HepG2 (cell line): ENCODE measurements at regions not wholly inside any gene's neighbourhood (a gene's known extent, or its start where the extent isn't known, plus 50 kb on each side); places are given as distances from the start of the nearest gene placed in this dataset.

Experiments used
- ATAC-seq: fragments of 200-7000 bp; cut with Tn5 transposase; 3 replicates; pipeline ENCODE4 v1.9.1; 2020; ENCODE audit warnings: mild to moderate bottlenecking, moderate library complexity
- BruUV-seq: library from RNA; stranded (reverse); fragments of 400-500 nt; replicated peaks from 2 replicates; lab custom pipeline; 2021; lab: Mats Ljungman, UMichigan
- CTCF ChIA-PET: fragments of 300-600 bp; formaldehyde crosslinking; extraction: SDS; loops from one replicate; lab custom pipeline; 2021; ENCODE audit warnings: low total read pairs, inconsistent platforms, low intra/inter-chr PET ratio; lab: Yijun Ruan, JAX
- POLR2A ChIA-PET: fragments of 350-600 bp; sonication (Branson Sonifier 250); formaldehyde crosslinking; loops from one replicate; lab custom pipeline; 2020; ENCODE audit warnings: antibody characterized with exemption, inconsistent platforms; lab: Yijun Ruan, JAX
- DNase-seq: peaks from one replicate; pipeline ENCODE4 v3.0.0-alpha.2; 2015; ENCODE audit warnings: low spot score
- FAIRE-seq: peaks from 3 replicates; lab custom pipeline; 2011; peaks lifted over from hg19 to GRCh38; lab: Jason Lieb, UNC
- H2AFZ ChIP-seq: one replicate; pipeline ENCODE4 v1.6.1; 2011; ENCODE audit warnings: low read length, inconsistent platforms
- H3K27ac ChIP-seq: fragments of 300-600 bp; 3 replicates; pipeline ENCODE4 v1.8.0; 2011; ENCODE audit warnings: mixed run types, mild to moderate bottlenecking, mixed read lengths, low read length, inconsistent platforms; ENCODE audit not compliant: insufficient read depth; ENCODE audit errors: extremely low read length
- H3K27me3 ChIP-seq, 2 experiments: fragments of 200-600 bp in 1 of 2; 2 replicates in 1 of 2; 3 replicates in 1 of 2; pipeline versions ENCODE4 v1.6.0 to v1.8.0; 2011; ENCODE audit warnings: low read length in 2 of 2, mild to moderate bottlenecking in 2 of 2, moderate library complexity in 2 of 2, inconsistent platforms in 1 of 2; ENCODE audit not compliant: insufficient read depth in 2 of 2, control insufficient read depth in 1 of 2
- H3K36me3 ChIP-seq, 2 experiments: fragments of 200-600 bp in 1 of 2; replicated peaks in 1 of 2; 2 replicates in 1 of 2; 3 replicates in 1 of 2; pipeline versions ENCODE4 v1.5.1 to v1.8.0; 2011; ENCODE audit warnings: low read length in 2 of 2, inconsistent platforms in 1 of 2; ENCODE audit not compliant: insufficient read depth in 2 of 2, control insufficient read depth in 1 of 2
- H3K4me1 ChIP-seq: 2 replicates; pipeline ENCODE4 v1.5.1; 2012; ENCODE audit warnings: low read length, inconsistent platforms; ENCODE audit not compliant: insufficient read depth
- H3K4me2 ChIP-seq: 2 replicates; pipeline ENCODE4 v1.6.0; 2011; ENCODE audit warnings: low read depth, low read length, inconsistent platforms
- H3K4me3 ChIP-seq, 3 experiments: fragments of 200-600 bp in 1 of 3; sonication (generic), shearing (Covaris generic) in 1 of 3; replicated peaks in 1 of 3; 2 replicates each; pipeline ENCODE4 v1.5.1; 2011 to 2016; ENCODE audit warnings: low read length in 3 of 3, inconsistent platforms in 2 of 3, low read depth in 2 of 3, mild to moderate bottlenecking in 2 of 3, control low read depth in 1 of 3, mixed read lengths in 1 of 3; ENCODE audit not compliant: insufficient read depth in 1 of 3
- H3K79me2 ChIP-seq: one replicate; pipeline ENCODE4 v1.6.1; 2011; ENCODE audit warnings: low read length, inconsistent platforms; ENCODE audit not compliant: insufficient read depth
- H3K9ac ChIP-seq: 2 replicates; pipeline ENCODE4 v1.6.0; 2011; ENCODE audit warnings: mild to moderate bottlenecking, low read depth, low read length, inconsistent platforms; ENCODE audit not compliant: insufficient read depth
- H3K9me3 ChIP-seq: 2 replicates; pipeline ENCODE4 v1.5.1; 2012; ENCODE audit warnings: mild to moderate bottlenecking, low read length
- H4K20me1 ChIP-seq: 2 replicates; pipeline ENCODE4 v1.6.0; 2011; ENCODE audit warnings: inconsistent platforms, mild to moderate bottlenecking, low read length, moderate library complexity; ENCODE audit not compliant: insufficient read depth
- AGO2 ChIP-seq: fragments of 200-400 bp; formaldehyde crosslinking; optimal IDR thresholded peaks from 2 replicates; pipeline ENCODE3; 2017; ENCODE audit warnings: mild to moderate bottlenecking, low read depth, low read length, moderate library complexity
- ARNTL ChIP-seq: sonication (generic); formaldehyde crosslinking; IDR thresholded peaks from 2 replicates; pipeline ENCODE4 v1.4.0; 2020; ENCODE audit warnings: mild to moderate bottlenecking, missing genetic modification reagents
- BCL6 ChIP-seq: IDR thresholded peaks from 2 replicates; pipeline ENCODE4 v1.6.1; 2016; ENCODE audit warnings: missing genetic modification reagents, missing compliant biosample characterization
- ELF1 ChIP-seq: sonication (generic); formaldehyde crosslinking; IDR thresholded peaks from 2 replicates; pipeline ENCODE4 v1.4.0; 2020; ENCODE audit warnings: missing genetic modification reagents
- HNF4A ChIP-seq: sonication (generic); formaldehyde crosslinking; IDR thresholded peaks from 2 replicates; pipeline ENCODE4 v1.4.0; 2020; ENCODE audit warnings: missing genetic modification reagents
- NR1H2 ChIP-seq: sonication (generic); formaldehyde crosslinking; IDR thresholded peaks from 2 replicates; pipeline ENCODE4 v1.8.1; 2022; ENCODE audit warnings: low read depth, missing genetic modification reagents, borderline replicate concordance
- PHF21A ChIP-seq: sonication (generic); formaldehyde crosslinking; IDR thresholded peaks from 2 replicates; pipeline ENCODE4 v1.5.0; 2020; ENCODE audit warnings: mild to moderate bottlenecking, missing genetic modification reagents
- WIZ ChIP-seq: sonication (generic); formaldehyde crosslinking; IDR thresholded peaks from 2 replicates; pipeline ENCODE4 v1.5.1; 2020; ENCODE audit warnings: mild to moderate bottlenecking, missing genetic modification reagents
- XBP1 ChIP-seq: sonication (generic); formaldehyde crosslinking; IDR thresholded peaks from 2 replicates; pipeline ENCODE4 v1.5.0; 2020; ENCODE audit warnings: missing genetic modification reagents
- ZFAT ChIP-seq: sonication (generic); formaldehyde crosslinking; conservative IDR thresholded peaks from 2 replicates; pipeline ENCODE4 v1.8.1; 2023; ENCODE audit warnings: missing genetic modification reagents, inconsistent platforms
- ZKSCAN1 ChIP-seq: fragments of 150-350 bp; IDR thresholded peaks from 2 replicates; pipeline ENCODE4 v1.6.1; 2014; ENCODE audit warnings: low read length
- ZNF20 ChIP-seq: sonication (generic); formaldehyde crosslinking; IDR thresholded peaks from 2 replicates; pipeline ENCODE4 v1.4.0; 2020; ENCODE audit warnings: mild to moderate bottlenecking, moderate library complexity, missing genetic modification reagents
- ZNF615 ChIP-seq: sonication (generic); formaldehyde crosslinking; IDR thresholded peaks from 2 replicates; pipeline ENCODE4 v1.5.0; 2020; ENCODE audit warnings: mild to moderate bottlenecking, missing genetic modification reagents, borderline replicate concordance
- ZNF75D ChIP-seq: sonication (generic); formaldehyde crosslinking; IDR thresholded peaks from 2 replicates; pipeline ENCODE4 v1.8.1; 2023; ENCODE audit warnings: missing genetic modification reagents, mild to moderate bottlenecking, borderline replicate concordance
- ZNF878 ChIP-seq: sonication (generic); formaldehyde crosslinking; IDR thresholded peaks from 2 replicates; pipeline ENCODE4 v1.8.1; 2023; ENCODE audit warnings: mild to moderate bottlenecking, missing genetic modification reagents, moderate library complexity
- WGBS: methylation state at CpG from one replicate; pipeline ENCODE4 v1.1.6; 2017; ENCODE audit warnings: low lambda C conversion rate; 5-methylcytosine and 5-hydroxymethylcytosine counted together
- in situ Hi-C: cut with HindIII; loops from 2 replicates; pipeline ENCODE4 v1.10.0; 2017; ENCODE audit warnings: low pct_unique_long_range_greater_than_20kb; ENCODE audit not compliant: extremely low pct_ligation_motif_present
- intact Hi-C: fragments of 100-400 bp; cut with micrococcal nuclease; formaldehyde crosslinking; loops from one replicate; pipeline ENCODE4 v1.10.0; 2022; ENCODE audit not compliant: unreplicated experiment
- TF ChIP-seq, protein P1 (sequence below): sonication (generic); formaldehyde crosslinking; IDR thresholded peaks from 2 replicates; pipeline ENCODE4 v1.4.0; 2020; ENCODE audit warnings: missing genetic modification reagents

DNA sequence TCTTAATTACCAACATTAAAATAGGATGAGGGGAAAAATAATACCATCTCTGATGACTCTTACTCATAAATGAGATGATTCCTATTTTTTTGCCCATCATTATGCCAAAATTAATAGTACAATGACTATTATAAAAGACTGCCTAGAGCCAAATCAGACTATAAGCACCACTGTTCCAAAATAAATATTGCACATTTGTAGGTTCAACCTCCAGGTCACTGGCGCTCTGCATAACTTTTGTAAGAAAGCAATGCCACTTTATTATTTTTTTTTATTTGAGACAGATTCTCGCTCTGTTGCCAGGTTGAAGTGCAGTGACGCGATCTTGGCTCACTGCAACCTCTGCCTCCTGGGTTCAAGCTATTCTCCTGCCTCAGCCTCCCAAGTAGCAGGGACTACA lies 142.5 kb upstream of the SP8 start:
- in situ Hi-C loops (no loop called here), intact Hi-C loops (no loop called here)
- Histone ChIP-seq H3K4me2 (no peak overlapping the region), H3K36me3 (no peaks in the 10 kb centered on the region), H3K27ac (no peak overlapping the region), H3K4me3 (no peak overlapping the region), H3K79me2 (no peaks in the 10 kb centered on the region), H3K9me3 (no peaks in the 10 kb centered on the region), H4K20me1 (no peaks in the 10 kb centered on the region), H3K9ac (no peak overlapping the region), H2AFZ (no peak overlapping the region), H3K27me3 (no peaks in the 10 kb centered on the region), H3K4me1 (no peaks in the 10 kb centered on the region)
- DNase-seq (no peak), FAIRE-seq (no peak), ATAC-seq (no peak)
- TF ChIP-seq AGO2: no peak
- TF ChIP-seq ZNF20 (CRISPR knock-in tag): no peak
- TF ChIP-seq, protein P1, sequence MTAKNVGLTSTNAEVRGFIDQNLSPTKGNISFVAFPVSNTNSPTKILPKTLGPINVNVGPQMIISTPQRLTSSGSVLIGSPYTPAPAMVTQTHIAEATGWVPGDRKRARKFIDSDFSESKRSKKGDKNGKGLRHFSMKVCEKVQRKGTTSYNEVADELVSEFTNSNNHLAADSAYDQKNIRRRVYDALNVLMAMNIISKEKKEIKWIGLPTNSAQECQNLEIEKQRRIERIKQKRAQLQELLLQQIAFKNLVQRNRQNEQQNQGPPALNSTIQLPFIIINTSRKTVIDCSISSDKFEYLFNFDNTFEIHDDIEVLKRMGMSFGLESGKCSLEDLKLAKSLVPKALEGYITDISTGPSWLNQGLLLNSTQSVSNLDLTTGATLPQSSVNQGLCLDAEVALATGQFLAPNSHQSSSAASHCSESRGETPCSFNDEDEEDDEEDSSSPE (CRISPR knock-in tag): no peak
- no peak for TF ChIP-seq ARNTL (CRISPR knock-in tag)
- no peak for TF ChIP-seq ZFAT (CRISPR knock-in tag)
- TF ChIP-seq BCL6: no peak
- no peak for TF ChIP-seq HNF4A (CRISPR knock-in tag)
- TF ChIP-seq ZNF615 (CRISPR knock-in tag): no peak
- TF ChIP-seq ZKSCAN1: no peak
- TF ChIP-seq XBP1 (CRISPR knock-in tag): no peak
- TF ChIP-seq WIZ (CRISPR knock-in tag): no peak
- TF ChIP-seq PHF21A (CRISPR knock-in tag): no peak
- no peak for TF ChIP-seq ZNF75D (CRISPR knock-in tag)
- TF ChIP-seq ELF1 (CRISPR knock-in tag): no peak
- no peak for TF ChIP-seq NR1H2
- no peak for TF ChIP-seq ZNF878 (CRISPR knock-in tag)
- ChIA-PET POLR2A (no interaction called here), CTCF (no interaction called here)
- no TSS peak for BruUV-seq
- WGBS: 57% methylated on average over 4 of the region's 4 CpGs
